ENCODE measurements at regions not wholly inside any gene's neighbourhood (a gene's known extent, or its start where the extent isn't known, plus 50 kb on each side); places are given as distances from the start of the nearest gene placed in this dataset.

- no peak for DNase-seq
- H3K27ac ChIP-seq: no peak overlapping the region
- no peaks in the 10 kb centered on the region for H3K36me3 ChIP-seq
- no peaks in the 10 kb centered on the region for H3K9me3 ChIP-seq
- no peaks in the 10 kb centered on the region for H3K27me3 ChIP-seq
- no peaks in the 10 kb centered on the region for H3K4me1 ChIP-seq
- no peak for TF ChIP-seq POLR2A (IDR thresholded peaks at IDR 0.05)
- TF ChIP-seq CTCF (IDR thresholded peaks at IDR 0.05): no peak
- no peak overlapping the region for H3K4me3 ChIP-seq
Measured at GRCh38 chr2:145431181-145431951, 911.4 kb upstream of the ZEB2 start.

GRCh38 chr2:145423809-145424208, 903.9 kb upstream of the ZEB2 start:
- no peaks in the 10 kb centered on the region for H3K4me1 ChIP-seq
- DNase-seq: no peak
- no peaks in the 10 kb centered on the region for H3K36me3 ChIP-seq
- no peak overlapping the region for H3K27ac ChIP-seq
- no peaks in the 10 kb centered on the region for H3K27me3 ChIP-seq
- TF ChIP-seq CTCF (IDR thresholded peaks at IDR 0.05) (no peak), POLR2A (IDR thresholded peaks at IDR 0.05) (no peak)
- no peaks in the 10 kb centered on the region for H3K9me3 ChIP-seq
- no peak overlapping the region for H3K4me3 ChIP-seq

GRCh38 chr2:145422576-145422975, 902.7 kb upstream of the ZEB2 start:
- no peaks in the 10 kb centered on the region for H3K27me3 ChIP-seq
- H3K9me3 ChIP-seq: no peaks in the 10 kb centered on the region

GRCh38 chr2:145421841-145422240, 901.9 kb upstream of the ZEB2 start:
- Histone ChIP-seq H3K27ac (no peak overlapping the region), H3K4me1 (no peaks in the 10 kb centered on the region), H3K27me3 (no peaks in the 10 kb centered on the region), H3K4me3 (no peak overlapping the region), H3K9me3 (no peaks in the 10 kb centered on the region), H3K36me3 (no peaks in the 10 kb centered on the region)
- TF ChIP-seq POLR2A (IDR thresholded peaks at IDR 0.05) (no peak), CTCF (IDR thresholded peaks at IDR 0.05) (no peak)
- DNase-seq: no peak

More at GRCh38 chr2:145422576-145422975, 902.7 kb upstream of the ZEB2 start:
- no peak for DNase-seq
- no peak for TF ChIP-seq POLR2A (IDR thresholded peaks at IDR 0.05)
- TF ChIP-seq CTCF (IDR thresholded peaks at IDR 0.05): no peak
- Histone ChIP-seq H3K36me3 (no peaks in the 10 kb centered on the region), H3K27ac (no peak overlapping the region), H3K4me1 (no peaks in the 10 kb centered on the region), H3K4me3 (no peak overlapping the region)

- no peaks in the 10 kb centered on the region for H3K36me3 ChIP-seq
- no peak for DNase-seq
- no peak for TF ChIP-seq POLR2A (IDR thresholded peaks at IDR 0.05)
- no peak for TF ChIP-seq CTCF (IDR thresholded peaks at IDR 0.05)
- H3K27me3 ChIP-seq: no peaks in the 10 kb centered on the region
- no peak overlapping the region for H3K4me3 ChIP-seq
- H3K9me3 ChIP-seq: no peaks in the 10 kb centered on the region
- H3K4me1 ChIP-seq: no peaks in the 10 kb centered on the region
- no peak overlapping the region for H3K27ac ChIP-seq
Measured at GRCh38 chr2:145416640-145417039, 896.7 kb upstream of the ZEB2 start.

Measured in Peyer's patch (tissue), 4 donors.